GM23248 (cell line): ENCODE measurements at regions not wholly inside any gene's neighbourhood (a gene's known extent, or its start where the extent isn't known, plus 50 kb on each side); places are given as distances from the start of the nearest gene placed in this dataset.

Experiments
- EZH2 ChIP-seq: fragments of 200-600 bp; sonication (generic); IDR thresholded peaks from 2 replicates; pipeline ENCODE4 v1.6.1; 2018; ENCODE audit warnings: antibody characterized with exemption, mild to moderate bottlenecking; ENCODE audit not compliant: insufficient read depth, poor library complexity, severe bottlenecking
- EZH2phosphoT487 ChIP-seq: fragments of 200-600 bp; sonication (generic); IDR thresholded peaks from 2 replicates; pipeline ENCODE4 v1.6.1; 2018; ENCODE audit warnings: antibody characterized with exemption, moderate library complexity, mild to moderate bottlenecking, low read depth; ENCODE audit not compliant: insufficient read depth

DNA sequence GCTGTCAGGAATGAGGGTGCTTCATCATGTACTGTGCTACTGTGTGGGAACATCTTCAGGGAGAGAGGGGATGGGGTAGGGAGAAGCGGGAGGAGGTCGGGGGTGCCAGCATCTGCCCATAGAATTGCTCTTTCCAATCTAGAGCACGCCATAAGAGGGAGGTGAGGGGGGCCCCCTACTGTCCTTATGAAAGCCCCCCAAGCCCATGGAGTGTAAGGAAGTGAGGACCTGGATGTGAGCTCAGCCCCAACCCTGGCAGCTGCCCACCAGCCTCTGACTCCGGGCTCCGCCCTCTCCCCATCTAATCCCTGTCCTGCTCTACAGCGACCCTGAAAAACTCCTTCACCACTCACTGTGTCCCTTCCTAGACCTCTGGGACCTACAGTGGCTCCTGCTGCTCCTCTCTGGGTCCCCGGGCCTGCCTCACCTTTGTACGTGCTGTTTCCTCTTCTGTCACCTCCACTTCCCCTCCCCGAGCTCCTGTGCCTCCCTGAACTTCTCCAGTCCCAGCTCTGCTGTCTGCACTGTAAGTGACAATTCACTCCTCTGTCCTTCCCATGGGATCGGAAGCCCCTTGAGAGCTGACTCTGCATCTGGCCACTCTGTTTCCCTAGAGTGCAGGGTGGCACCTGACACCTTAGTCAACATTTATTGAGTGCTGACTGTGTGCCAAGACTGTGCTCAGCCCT is 269.4 kb downstream of the PTPRU start:
- no peak for TF ChIP-seq EZH2
- TF ChIP-seq EZH2phosphoT487: no peak
